ENCODE measurements at regions not wholly inside any gene's neighbourhood (a gene's known extent, or its start where the extent isn't known, plus 50 kb on each side); places are given as distances from the start of the nearest gene placed in this dataset.

DNA sequence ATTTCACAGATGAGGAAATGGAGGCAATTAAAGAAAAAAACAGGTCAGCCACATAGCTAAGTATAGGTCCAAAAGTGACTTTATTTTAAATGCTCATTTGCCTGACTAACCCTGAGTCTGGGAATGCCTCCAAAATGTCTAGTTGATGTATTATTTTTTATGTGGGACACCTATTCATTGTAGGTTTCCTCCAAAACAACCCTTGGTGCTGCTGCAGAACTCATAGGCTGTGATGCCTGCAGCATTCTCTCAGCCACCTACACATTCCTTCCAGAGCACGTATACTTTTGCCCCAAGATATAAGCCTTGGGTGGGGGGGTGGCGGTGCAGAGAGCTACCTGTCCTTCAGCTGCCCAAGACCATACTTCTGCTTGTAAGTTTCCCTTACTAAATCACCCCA, 77.4 kb downstream of the MSX2 start:
- ChIA-PET CTCF (interaction anchor here (0.6 to 2.1 kb wide), 5 partner anchors 9 to 382 kb away, joined by 3 to 8 read pairs (median 4); no protein-coding TSS in a partner anchor), POLR2A (no interaction called here)
- BruUV-seq (replicated peaks), result no TSS peak
- Mint-ChIP-seq H3K4me3 (ENCODE audit: unreplicated experiment) (no peak overlapping the region), H3K4me1 (ENCODE audit: insufficient read depth, unreplicated experiment) (no peaks in the 10 kb centered on the region), H3K36me3 (ENCODE audit: insufficient read depth, unreplicated experiment) (no peaks in the 10 kb centered on the region), H3K9me3 (ENCODE audit: unreplicated experiment) (no peaks in the 10 kb centered on the region), H3K27me3 (ENCODE audit: insufficient read depth, unreplicated experiment) (no peaks in the 10 kb centered on the region), H3K27ac (ENCODE audit: low read depth, unreplicated experiment) (no peak overlapping the region)
- intact Hi-C loops (cut with micrococcal nuclease), result no loop called here
- no peak for DNase-seq (ENCODE audit: unreplicated experiment)
- no peak for TF ChIP-seq CTCF (IDR thresholded peaks at IDR 0.05; ENCODE audit: unreplicated experiment)

DNA sequence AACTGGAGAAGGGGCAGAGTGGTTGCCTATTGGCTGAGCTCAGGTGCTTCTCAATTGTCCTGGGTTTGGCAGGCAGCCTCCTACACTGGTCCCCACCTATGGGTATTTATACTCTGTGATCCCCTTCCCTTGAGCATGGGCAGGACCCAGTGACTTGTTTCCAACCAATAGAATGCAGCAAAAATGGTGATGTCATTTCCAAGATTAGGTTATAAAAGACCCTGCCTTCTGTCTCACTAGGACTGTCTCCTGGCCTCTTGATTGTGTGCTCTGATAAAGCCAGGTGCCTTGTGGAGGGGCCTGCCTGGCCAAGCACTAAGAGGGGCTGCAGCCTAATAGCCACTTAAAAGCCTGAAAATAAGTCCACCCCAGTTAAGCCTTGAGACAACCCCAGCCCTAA, 76.1 kb downstream of the MSX2 start:
- no peaks in the 10 kb centered on the region for H3K36me3 Mint-ChIP-seq (ENCODE audit: insufficient read depth, unreplicated experiment)
- H3K4me1 Mint-ChIP-seq (ENCODE audit: insufficient read depth, unreplicated experiment), result no peaks in the 10 kb centered on the region
- intact Hi-C loops (cut with micrococcal nuclease), result no loop called here
- no peaks in the 10 kb centered on the region for H3K9me3 Mint-ChIP-seq (ENCODE audit: unreplicated experiment)
- TF ChIP-seq CTCF (IDR thresholded peaks at IDR 0.05; ENCODE audit: unreplicated experiment), result no peak
- CTCF ChIA-PET, result interaction anchor here (1.5 to 2.1 kb wide), 2 partner anchors 110 to 381 kb away, joined by 6 to 8 read pairs; no protein-coding TSS in a partner anchor
- POLR2A ChIA-PET, result no interaction called here
- no peak for DNase-seq (ENCODE audit: unreplicated experiment)
- H3K27me3 Mint-ChIP-seq (ENCODE audit: insufficient read depth, unreplicated experiment), result no peaks in the 10 kb centered on the region
- no peak overlapping the region for H3K4me3 Mint-ChIP-seq (ENCODE audit: unreplicated experiment)
- no peak overlapping the region for H3K27ac Mint-ChIP-seq (ENCODE audit: low read depth, unreplicated experiment)
- no TSS peak for BruUV-seq (replicated peaks)

DNA sequence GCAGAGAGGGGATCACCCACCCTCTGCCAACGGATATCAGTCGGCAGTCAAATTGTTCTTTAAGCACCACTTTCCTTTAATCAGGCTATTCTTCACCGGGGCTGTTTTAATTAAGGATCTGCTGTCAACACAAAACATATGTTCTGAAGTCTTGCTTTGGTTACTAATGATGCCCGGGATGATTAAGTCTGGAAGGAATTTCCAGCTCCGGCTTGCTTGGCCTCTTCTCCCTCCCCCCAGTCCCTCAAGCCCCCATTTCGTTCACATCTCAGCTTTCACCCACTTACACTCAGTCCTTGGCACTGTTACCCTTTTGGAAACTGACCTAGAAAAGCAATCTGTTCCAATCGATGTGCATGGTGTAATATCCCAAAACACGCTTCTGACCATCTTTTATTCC, 74.7 kb downstream of the MSX2 start:
- no TSS peak for BruUV-seq (replicated peaks)
- Mint-ChIP-seq H3K9me3 (ENCODE audit: unreplicated experiment) (no peaks in the 10 kb centered on the region), H3K4me3 (ENCODE audit: unreplicated experiment) (no peak overlapping the region), H3K27ac (ENCODE audit: low read depth, unreplicated experiment) (no peak overlapping the region), H3K36me3 (ENCODE audit: insufficient read depth, unreplicated experiment) (no peaks in the 10 kb centered on the region), H3K27me3 (ENCODE audit: insufficient read depth, unreplicated experiment) (no peaks in the 10 kb centered on the region), H3K4me1 (ENCODE audit: insufficient read depth, unreplicated experiment) (no peaks in the 10 kb centered on the region)
- POLR2A ChIA-PET, result no interaction called here
- CTCF ChIA-PET, result interaction anchor here (11.0 kb wide), 1 partner anchor 379 kb away, joined by 326 read pairs; no protein-coding TSS in a partner anchor
- no peak for DNase-seq (ENCODE audit: unreplicated experiment)
- intact Hi-C loops (cut with micrococcal nuclease), result no loop called here
- no peak for TF ChIP-seq CTCF (IDR thresholded peaks at IDR 0.05; ENCODE audit: unreplicated experiment)

DNA sequence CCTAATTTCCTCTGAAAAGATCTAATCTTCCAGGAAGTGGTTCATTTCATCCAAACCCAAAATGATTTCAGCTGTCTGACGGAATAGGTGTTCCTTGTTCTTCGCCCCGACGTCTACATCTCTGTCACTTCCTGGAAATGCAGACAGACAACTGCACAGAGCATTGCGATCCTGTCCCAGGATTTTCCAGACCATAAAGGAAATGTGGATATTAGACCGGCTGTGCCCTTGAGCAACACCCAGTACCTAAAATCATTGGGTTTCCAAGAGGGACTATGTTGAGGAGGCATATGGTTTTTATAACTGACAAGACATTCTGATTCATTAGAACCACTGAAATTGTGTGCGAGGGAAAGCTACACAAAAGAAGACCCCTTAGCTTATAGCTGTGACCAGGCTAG, 74.2 kb downstream of the MSX2 start:
- intact Hi-C loops (cut with micrococcal nuclease), result no loop called here
- no peak for DNase-seq (ENCODE audit: unreplicated experiment)
- POLR2A ChIA-PET, result interaction anchor here (0.6 kb wide), 1 partner anchor 109 kb away, joined by 3 read pairs; no protein-coding TSS in a partner anchor
- Mint-ChIP-seq H3K36me3 (ENCODE audit: insufficient read depth, unreplicated experiment) (no peaks in the 10 kb centered on the region), H3K27me3 (ENCODE audit: insufficient read depth, unreplicated experiment) (no peaks in the 10 kb centered on the region), H3K9me3 (ENCODE audit: unreplicated experiment) (no peaks in the 10 kb centered on the region), H3K4me1 (ENCODE audit: insufficient read depth, unreplicated experiment) (peaks cover 5% of the 10 kb centered on the region), H3K4me3 (ENCODE audit: unreplicated experiment) (no peak overlapping the region), H3K27ac (ENCODE audit: low read depth, unreplicated experiment) (no peak overlapping the region)
- CTCF ChIA-PET, result interaction anchor here (11.0 kb wide), 1 partner anchor 379 kb away, joined by 326 read pairs; no protein-coding TSS in a partner anchor
- BruUV-seq (replicated peaks), result no TSS peak
- no peak for TF ChIP-seq CTCF (IDR thresholded peaks at IDR 0.05; ENCODE audit: unreplicated experiment)

All from MCF 10A (cell line).